Calu3 (cell line): ENCODE measurements at regions not wholly inside any gene's neighbourhood (a gene's known extent, or its start where the extent isn't known, plus 50 kb on each side); places are given as distances from the start of the nearest gene placed in this dataset.

Source experiments
- BruUV-seq: library from RNA; stranded (reverse); fragments of 400-500 nt; replicated peaks from 2 replicates; lab custom pipeline; 2021; lab: Mats Ljungman, UMichigan
- CTCF ChIA-PET: fragments of 300-600 bp; sonication (Branson Sonifier 250); formaldehyde crosslinking; loops from one replicate; lab custom pipeline; 2022; ENCODE audit warnings: antibody characterized with exemption; lab: Charles Lee
- DNase-seq: peaks from one replicate; pipeline ENCODE4 v3.0.0; 2022
- H3K27ac Mint-ChIP-seq: one replicate; pipeline ENCODE4 v1.8.0; 2022; ENCODE audit warnings: mixed read lengths; ENCODE audit not compliant: unreplicated experiment
- H3K27me3 Mint-ChIP-seq: one replicate; pipeline ENCODE4 v1.8.0; 2022; ENCODE audit warnings: mixed read lengths; ENCODE audit not compliant: unreplicated experiment
- H3K36me3 Mint-ChIP-seq: one replicate; pipeline ENCODE4 v1.8.0; 2022; ENCODE audit warnings: mild to moderate bottlenecking, moderate library complexity, mixed read lengths; ENCODE audit not compliant: insufficient read depth, unreplicated experiment
- H3K4me1 Mint-ChIP-seq: one replicate; pipeline ENCODE4 v1.8.0; 2022; ENCODE audit warnings: mild to moderate bottlenecking, low read depth, mixed read lengths; ENCODE audit not compliant: unreplicated experiment
- H3K4me3 Mint-ChIP-seq: one replicate; pipeline ENCODE4 v1.8.0; 2022; ENCODE audit warnings: mild to moderate bottlenecking, low read depth, moderate library complexity, mixed read lengths; ENCODE audit not compliant: unreplicated experiment
- H3K9me3 Mint-ChIP-seq: one replicate; pipeline ENCODE4 v1.8.0; 2022; ENCODE audit warnings: low read depth, mixed read lengths; ENCODE audit not compliant: unreplicated experiment
- intact Hi-C: fragments of 100-400 bp; cut with micrococcal nuclease; formaldehyde crosslinking; loops from one replicate; pipeline ENCODE4 v1.10.0; 2022; ENCODE audit not compliant: unreplicated experiment
- TF ChIP-seq, protein P1 (sequence below): fragments of 200-600 bp; IDR thresholded peaks from one replicate; pipeline ENCODE4 v1.8.0; 2022; ENCODE audit warnings: antibody characterized with exemption; ENCODE audit not compliant: unreplicated experiment

GRCh38 chr6:148648754-148649453 lies 97.9 kb upstream of the UST start:
- Mint-ChIP-seq H3K27ac (no peak overlapping the region), H3K9me3 (peaks cover 2% of the 10 kb centered on the region), H3K4me3 (no peak overlapping the region), H3K4me1 (no peaks in the 10 kb centered on the region), H3K27me3 (no peaks in the 10 kb centered on the region), H3K36me3 (no peaks in the 10 kb centered on the region)
- BruUV-seq, result no TSS peak
- CTCF ChIA-PET, result no interaction called here
- TF ChIP-seq, protein P1, sequence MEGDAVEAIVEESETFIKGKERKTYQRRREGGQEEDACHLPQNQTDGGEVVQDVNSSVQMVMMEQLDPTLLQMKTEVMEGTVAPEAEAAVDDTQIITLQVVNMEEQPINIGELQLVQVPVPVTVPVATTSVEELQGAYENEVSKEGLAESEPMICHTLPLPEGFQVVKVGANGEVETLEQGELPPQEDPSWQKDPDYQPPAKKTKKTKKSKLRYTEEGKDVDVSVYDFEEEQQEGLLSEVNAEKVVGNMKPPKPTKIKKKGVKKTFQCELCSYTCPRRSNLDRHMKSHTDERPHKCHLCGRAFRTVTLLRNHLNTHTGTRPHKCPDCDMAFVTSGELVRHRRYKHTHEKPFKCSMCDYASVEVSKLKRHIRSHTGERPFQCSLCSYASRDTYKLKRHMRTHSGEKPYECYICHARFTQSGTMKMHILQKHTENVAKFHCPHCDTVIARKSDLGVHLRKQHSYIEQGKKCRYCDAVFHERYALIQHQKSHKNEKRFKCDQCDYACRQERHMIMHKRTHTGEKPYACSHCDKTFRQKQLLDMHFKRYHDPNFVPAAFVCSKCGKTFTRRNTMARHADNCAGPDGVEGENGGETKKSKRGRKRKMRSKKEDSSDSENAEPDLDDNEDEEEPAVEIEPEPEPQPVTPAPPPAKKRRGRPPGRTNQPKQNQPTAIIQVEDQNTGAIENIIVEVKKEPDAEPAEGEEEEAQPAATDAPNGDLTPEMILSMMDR, result no peak
- DNase-seq, result no peak
- intact Hi-C loops, result no loop called here

- Mint-ChIP-seq H3K9me3 (peaks cover 2% of the 10 kb centered on the region), H3K4me3 (no peak overlapping the region), H3K36me3 (no peaks in the 10 kb centered on the region), H3K4me1 (no peaks in the 10 kb centered on the region), H3K27ac (no peak overlapping the region), H3K27me3 (no peaks in the 10 kb centered on the region)
- intact Hi-C loops, result no loop called here
- no TSS peak for BruUV-seq
- TF ChIP-seq, protein P1, result no peak
- no peak for DNase-seq
- CTCF ChIA-PET, result no interaction called here
Measured at GRCh38 chr6:148649454-148649963, 97.3 kb upstream of the UST start.

DNA sequence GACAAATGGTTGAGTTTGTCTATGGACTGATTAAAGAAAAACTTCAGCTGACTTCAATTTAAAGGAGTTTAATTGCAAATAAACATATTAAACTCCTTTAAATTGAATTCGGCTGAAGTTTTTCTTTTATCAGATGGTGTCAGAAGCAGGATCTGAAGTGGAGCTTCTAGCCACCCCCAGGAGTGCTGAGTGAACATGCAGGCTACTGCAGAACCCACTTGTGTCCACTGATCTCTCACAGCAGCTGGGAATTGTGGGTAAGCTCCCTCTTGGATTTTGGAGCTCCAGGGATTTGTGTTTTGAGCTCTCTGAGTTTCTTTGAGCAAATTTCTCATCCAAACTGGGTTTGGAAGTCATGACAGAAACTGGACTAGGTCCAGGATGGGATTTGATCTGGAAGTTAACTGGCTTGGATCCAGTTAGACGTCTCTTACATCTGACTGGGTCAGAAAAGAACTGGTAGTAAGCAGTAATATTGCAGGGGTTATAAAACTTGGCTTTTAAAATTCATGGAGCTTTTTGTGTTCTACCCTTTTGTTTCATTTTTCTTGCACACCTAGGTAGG lies 95.8 kb upstream of the UST start:
- Mint-ChIP-seq H3K27me3 (no peaks in the 10 kb centered on the region), H3K9me3 (peaks cover 2% of the 10 kb centered on the region), H3K27ac (no peak overlapping the region), H3K36me3 (no peaks in the 10 kb centered on the region), H3K4me1 (no peaks in the 10 kb centered on the region), H3K4me3 (no peak overlapping the region)
- CTCF ChIA-PET, result no interaction called here
- TF ChIP-seq, protein P1, result no peak
- no TSS peak for BruUV-seq
- no peak for DNase-seq
- intact Hi-C loops, result no loop called here

DNA sequence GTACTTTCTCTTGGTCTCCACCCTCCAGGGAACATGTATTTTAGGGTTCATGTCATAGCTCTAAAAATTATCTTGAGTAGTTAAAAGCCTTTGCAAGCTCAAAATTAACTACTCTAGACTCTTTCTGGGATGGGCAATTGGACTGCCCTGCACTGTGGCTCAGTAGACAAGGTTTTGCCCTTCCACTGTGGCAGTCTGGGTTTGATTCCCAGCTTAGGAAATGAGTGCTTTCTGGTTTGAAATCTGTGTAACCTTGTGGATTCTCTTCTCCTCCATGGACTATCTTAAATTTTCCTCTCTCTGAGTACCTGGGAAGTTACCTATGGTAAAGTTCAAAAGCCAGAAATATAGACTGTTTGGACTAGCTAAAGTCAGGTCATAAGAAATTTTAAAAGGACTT lies 94.6 kb upstream of the UST start:
- CTCF ChIA-PET, result no interaction called here
- no TSS peak for BruUV-seq

More for the DNA sequence above, 94.6 kb upstream of the UST start:
- H3K36me3 Mint-ChIP-seq, result no peaks in the 10 kb centered on the region
- TF ChIP-seq, protein P1, result no peak
- H3K9me3 Mint-ChIP-seq, result peaks cover 2% of the 10 kb centered on the region
- H3K4me3 Mint-ChIP-seq, result no peak overlapping the region
- no peak overlapping the region for H3K27ac Mint-ChIP-seq
- H3K4me1 Mint-ChIP-seq, result no peaks in the 10 kb centered on the region
- no peaks in the 10 kb centered on the region for H3K27me3 Mint-ChIP-seq
- intact Hi-C loops, result no loop called here
- no peak for DNase-seq
